IPS-15b (cell line): ENCODE measurements at regions not wholly inside any gene's neighbourhood (a gene's known extent, or its start where the extent isn't known, plus 50 kb on each side); places are given as distances from the start of the nearest gene placed in this dataset.

Source experiments
- H3K27me3 ChIP-seq: one replicate; pipeline ENCODE4 v1.6.1; 2013; ENCODE audit warnings: low read length; ENCODE audit not compliant: control insufficient read depth, insufficient read depth
- H3K36me3 ChIP-seq: one replicate; pipeline ENCODE4 v1.6.1; 2013; ENCODE audit warnings: low read length; ENCODE audit not compliant: control insufficient read depth, insufficient read depth
- H3K4me1 ChIP-seq: one replicate; pipeline ENCODE4 v1.6.1; 2013; ENCODE audit warnings: mild to moderate bottlenecking, low read length; ENCODE audit not compliant: control insufficient read depth, insufficient read depth
- H3K4me3 ChIP-seq: one replicate; pipeline ENCODE4 v1.5.1; 2013; ENCODE audit warnings: low read depth, low read length
- H3K9ac ChIP-seq: one replicate; pipeline ENCODE4 v1.6.1; 2013; ENCODE audit warnings: low read depth, mild to moderate bottlenecking, low read length
- H3K9me3 ChIP-seq: one replicate; pipeline ENCODE4 v1.6.1; 2013; ENCODE audit warnings: mild to moderate bottlenecking, low read length; ENCODE audit not compliant: control insufficient read depth, insufficient read depth

- H3K36me3 ChIP-seq = no peaks in the 10 kb centered on the region
- peaks cover 10% of the 10 kb centered on the region for H3K4me1 ChIP-seq
- no peaks in the 10 kb centered on the region for H3K9me3 ChIP-seq
- H3K9ac ChIP-seq = peak overlapping the region; percentile 16
- H3K27me3 ChIP-seq = no peaks in the 10 kb centered on the region
- H3K4me3 ChIP-seq = no peak overlapping the region
These were observed 329.1 kb downstream of the NDFIP2 start for GRCh38 chr13:79810018-79810417.

DNA sequence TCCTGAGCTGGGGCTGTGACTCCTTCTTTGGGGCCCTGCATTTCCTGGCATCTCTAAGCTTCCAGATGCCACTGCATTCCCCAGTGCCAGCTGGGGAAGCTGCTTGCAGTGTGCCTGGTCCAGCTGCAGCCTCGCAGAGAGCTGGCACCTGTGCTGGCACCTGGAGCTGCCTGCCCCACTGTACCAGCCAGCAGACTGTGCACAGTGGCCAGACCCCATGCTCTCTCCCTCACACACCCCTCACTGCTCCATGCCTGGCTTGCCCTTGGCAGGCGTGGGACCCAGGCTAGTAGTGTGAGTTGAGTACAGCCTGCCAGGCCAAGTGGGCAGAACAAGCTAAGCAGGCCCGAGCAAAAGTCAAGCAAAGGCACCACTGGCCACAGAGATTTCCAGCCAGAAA is 327.5 kb downstream of the NDFIP2 start:
- H3K4me3 ChIP-seq = no peak overlapping the region
- no peaks in the 10 kb centered on the region for H3K36me3 ChIP-seq
- no peaks in the 10 kb centered on the region for H3K27me3 ChIP-seq
- H3K9me3 ChIP-seq = no peaks in the 10 kb centered on the region
- H3K4me1 ChIP-seq = peaks cover 13% of the 10 kb centered on the region
- H3K9ac ChIP-seq = no peak overlapping the region

DNA sequence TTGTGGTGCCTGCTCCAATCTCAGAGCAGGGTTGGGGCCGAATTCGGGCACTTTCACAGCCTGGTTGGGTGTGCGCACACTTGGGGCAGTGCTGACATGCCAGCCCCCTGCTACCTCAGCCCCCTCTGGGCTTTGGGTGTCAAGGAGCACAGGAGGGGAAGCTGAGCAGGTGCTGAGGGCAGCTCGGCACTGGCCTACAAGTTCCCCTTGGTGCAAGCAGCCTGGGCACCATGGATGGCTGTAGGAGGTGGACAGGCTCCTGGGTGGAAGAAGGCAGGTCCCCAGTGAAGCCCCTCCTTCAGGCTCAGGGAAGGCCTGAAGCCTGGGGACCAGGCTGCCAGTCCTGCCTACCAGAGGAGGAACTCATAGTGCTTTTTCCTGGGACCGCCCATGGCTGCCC is 326.6 kb downstream of the NDFIP2 start:
- H3K27me3 ChIP-seq = no peaks in the 10 kb centered on the region
- no peak overlapping the region for H3K4me3 ChIP-seq
- H3K9ac ChIP-seq = no peak overlapping the region
- H3K4me1 ChIP-seq = peaks cover 13% of the 10 kb centered on the region
- no peaks in the 10 kb centered on the region for H3K9me3 ChIP-seq
- no peaks in the 10 kb centered on the region for H3K36me3 ChIP-seq

DNA sequence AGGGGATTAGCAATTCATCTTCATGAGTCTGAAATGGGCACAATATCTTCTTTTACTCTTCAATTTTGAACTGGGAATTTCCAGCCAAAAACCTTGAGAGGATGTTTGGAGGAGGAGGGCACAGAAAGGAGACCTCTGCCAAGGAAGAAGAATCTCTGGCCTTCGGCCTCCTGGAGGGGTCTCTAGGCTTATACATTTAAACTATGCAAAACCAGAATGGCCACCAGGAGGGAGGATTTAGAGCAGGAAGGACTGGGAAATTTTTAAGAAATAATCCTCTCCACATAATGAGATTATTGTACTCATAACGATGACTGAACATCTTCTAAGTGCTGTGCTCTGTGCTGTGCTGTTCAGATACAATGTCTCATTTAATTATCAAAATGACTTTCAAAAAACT is 325.9 kb downstream of the NDFIP2 start:
- H3K9me3 ChIP-seq = no peaks in the 10 kb centered on the region
- peaks cover 13% of the 10 kb centered on the region for H3K4me1 ChIP-seq
- no peaks in the 10 kb centered on the region for H3K36me3 ChIP-seq
- no peaks in the 10 kb centered on the region for H3K27me3 ChIP-seq
- no peak overlapping the region for H3K4me3 ChIP-seq
- no peak overlapping the region for H3K9ac ChIP-seq

DNA sequence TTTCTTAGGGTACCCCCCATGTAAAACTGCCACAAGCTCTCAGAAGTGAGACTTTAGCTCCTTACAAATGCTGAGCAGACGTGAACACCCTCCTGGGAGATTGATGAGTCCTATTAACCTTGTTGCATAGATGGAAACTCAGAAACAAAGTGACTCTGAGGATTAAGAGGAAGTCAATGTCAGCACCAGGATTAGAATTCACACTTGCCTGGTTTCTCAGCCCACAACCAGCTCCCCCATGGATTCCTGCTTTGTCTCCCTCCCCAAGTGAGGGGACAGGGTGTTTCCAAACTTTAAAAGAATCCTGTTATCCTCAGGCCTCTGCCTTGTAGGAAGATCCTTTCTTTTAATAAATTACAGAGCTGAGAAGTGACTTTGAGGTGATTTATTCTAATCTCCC is 324.4 kb downstream of the NDFIP2 start:
- no peaks in the 10 kb centered on the region for H3K9me3 ChIP-seq
- no peaks in the 10 kb centered on the region for H3K36me3 ChIP-seq
- H3K4me1 ChIP-seq = peaks cover 4% of the 10 kb centered on the region
- no peaks in the 10 kb centered on the region for H3K27me3 ChIP-seq
- H3K9ac ChIP-seq = no peak overlapping the region
- no peak overlapping the region for H3K4me3 ChIP-seq

- Histone ChIP-seq H3K9me3 (no peaks in the 10 kb centered on the region), H3K9ac (no peak overlapping the region), H3K36me3 (no peaks in the 10 kb centered on the region), H3K4me3 (no peak overlapping the region), H3K4me1 (peaks cover 3% of the 10 kb centered on the region), H3K27me3 (no peaks in the 10 kb centered on the region)
These were observed 323.0 kb downstream of the NDFIP2 start for GRCh38 chr13:79803989-79804388.

DNA sequence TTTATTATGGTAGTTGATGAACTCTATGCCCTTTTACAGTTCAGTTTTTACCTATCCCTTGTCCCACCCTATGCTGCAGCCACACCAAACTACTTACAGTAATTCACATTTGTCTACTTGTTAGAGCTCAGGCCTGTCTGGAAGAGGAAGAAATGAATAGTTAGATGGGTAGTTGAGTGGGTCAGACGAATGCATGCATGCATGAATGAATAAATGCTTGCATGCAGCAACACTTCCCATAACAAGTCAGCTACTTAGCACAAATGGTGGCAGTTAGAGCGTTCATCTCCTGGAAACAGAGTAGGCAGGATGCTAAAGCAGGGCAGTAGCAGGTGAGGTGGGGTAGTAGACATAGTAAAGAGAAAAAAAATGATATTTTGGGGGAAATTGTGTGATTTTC is 322.3 kb downstream of the NDFIP2 start:
- Histone ChIP-seq H3K27me3 (no peaks in the 10 kb centered on the region), H3K9me3 (no peaks in the 10 kb centered on the region), H3K4me1 (peaks cover 3% of the 10 kb centered on the region), H3K9ac (no peak overlapping the region), H3K36me3 (no peaks in the 10 kb centered on the region), H3K4me3 (no peak overlapping the region)

- H3K4me1 ChIP-seq = peaks cover 3% of the 10 kb centered on the region
- H3K4me3 ChIP-seq = no peak overlapping the region
These were observed 321.6 kb downstream of the NDFIP2 start for GRCh38 chr13:79802389-79803085.

GRCh38 chr13:79799059-79799867 is 318.3 kb downstream of the NDFIP2 start:
- no peaks in the 10 kb centered on the region for H3K9me3 ChIP-seq
- H3K27me3 ChIP-seq = no peaks in the 10 kb centered on the region
- H3K4me1 ChIP-seq = peaks cover 2% of the 10 kb centered on the region
- H3K4me3 ChIP-seq = no peak overlapping the region
- no peaks in the 10 kb centered on the region for H3K36me3 ChIP-seq
- H3K9ac ChIP-seq = no peak overlapping the region

More at GRCh38 chr13:79802389-79803085, 321.6 kb downstream of the NDFIP2 start:
- H3K9me3 ChIP-seq = no peaks in the 10 kb centered on the region
- no peaks in the 10 kb centered on the region for H3K36me3 ChIP-seq
- H3K27me3 ChIP-seq = no peaks in the 10 kb centered on the region
- H3K9ac ChIP-seq = no peak overlapping the region

DNA sequence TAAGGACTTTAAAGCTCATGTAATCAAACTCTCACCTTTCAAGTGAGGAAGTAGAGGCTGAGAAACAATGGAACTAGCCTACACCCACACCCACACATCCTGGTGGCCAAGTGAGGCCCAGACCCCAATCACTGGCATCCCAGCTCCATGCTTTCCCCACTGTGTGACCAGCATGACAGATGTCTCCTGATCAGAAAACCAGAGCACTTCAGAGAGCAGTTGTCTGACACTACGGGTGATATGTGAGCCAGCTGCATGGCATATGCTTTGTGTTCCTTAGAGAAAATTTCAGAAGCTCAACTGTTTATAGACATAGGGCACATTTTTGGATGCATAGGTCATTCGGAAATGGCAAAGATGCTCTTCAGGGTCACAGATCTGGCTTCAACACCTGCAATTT is 315.2 kb downstream of the NDFIP2 start:
- H3K36me3 ChIP-seq = no peaks in the 10 kb centered on the region
- no peaks in the 10 kb centered on the region for H3K4me1 ChIP-seq
- no peak overlapping the region for H3K4me3 ChIP-seq
- H3K27me3 ChIP-seq = no peaks in the 10 kb centered on the region
- no peaks in the 10 kb centered on the region for H3K9me3 ChIP-seq
- no peak overlapping the region for H3K9ac ChIP-seq

GRCh38 chr13:79794931-79795330 is 314.0 kb downstream of the NDFIP2 start:
- Histone ChIP-seq H3K4me1 (no peaks in the 10 kb centered on the region), H3K4me3 (no peak overlapping the region), H3K36me3 (no peaks in the 10 kb centered on the region), H3K27me3 (no peaks in the 10 kb centered on the region), H3K9me3 (no peaks in the 10 kb centered on the region), H3K9ac (no peak overlapping the region)

DNA sequence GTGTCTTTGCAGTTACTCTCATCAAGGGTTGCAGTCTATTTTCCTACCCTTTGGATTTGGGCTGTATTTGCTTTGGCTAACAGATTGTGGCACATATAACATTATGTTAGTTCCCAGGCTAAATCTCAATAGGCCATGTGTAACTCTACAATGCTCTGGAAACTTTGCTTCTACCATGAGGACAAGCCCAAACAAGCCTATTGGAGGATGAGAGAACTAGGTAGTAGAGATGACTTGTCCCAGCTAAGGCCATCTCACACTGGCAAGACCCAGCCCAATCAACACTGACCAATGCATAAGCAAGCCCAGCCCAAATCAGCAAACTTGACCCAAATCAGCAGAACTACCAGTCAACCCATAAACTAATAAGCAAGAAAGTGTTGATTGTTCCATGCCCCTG is 311.8 kb downstream of the NDFIP2 start:
- H3K36me3 ChIP-seq = no peaks in the 10 kb centered on the region
- no peaks in the 10 kb centered on the region for H3K27me3 ChIP-seq
- H3K4me3 ChIP-seq = no peak overlapping the region
- H3K4me1 ChIP-seq = no peaks in the 10 kb centered on the region
- no peak overlapping the region for H3K9ac ChIP-seq
- H3K9me3 ChIP-seq = no peaks in the 10 kb centered on the region
